ENCODE measurements at regions not wholly inside any gene's neighbourhood (a gene's known extent, or its start where the extent isn't known, plus 50 kb on each side); places are given as distances from the start of the nearest gene placed in this dataset.

GRCh38 chr12:118548887-118549509 lies 172.6 kb downstream of the SUDS3 start:
- no peak overlapping the region for H3K27ac Mint-ChIP-seq
- intact Hi-C loops (cut with micrococcal nuclease) = no loop called here

GRCh38 chr12:118549510-118549980 lies 173.2 kb downstream of the SUDS3 start:
- peaks cover 0 to 9% (median 1%) of the 10 kb centered on the region in 3 donors for H3K9me3 ChIP-seq (ENCODE audit: control extremely low read depth in 1 of 3, control insufficient read depth in 2 of 3, insufficient read depth in 1 of 3, low read length in 2 of 3)
- no peak overlapping the region for H2AFZ ChIP-seq (ENCODE audit: insufficient read depth, low read depth, low read length, poor library complexity, severe bottlenecking)
- H3K9me3 Mint-ChIP-seq (ENCODE audit: insufficient read depth) = peaks cover 3% of the 10 kb centered on the region
- 80% methylated on average over 7 of the region's 8 CpGs for WGBS (ENCODE audit: insufficient coverage)
- no peak overlapping the region for H3K9ac ChIP-seq (ENCODE audit: low read length)
- TF ChIP-seq EZH2 (IDR thresholded peaks at IDR 0.05; ENCODE audit: borderline replicate concordance, insufficient read depth, low read depth, low read length, poor library complexity, severe bottlenecking) = no peak
- TF ChIP-seq CTCF (IDR thresholded peaks at IDR 0.05) = no peak
- H3K4me2 ChIP-seq (replicated peaks; ENCODE audit: low read depth, low read length, poor library complexity, severe bottlenecking) = no peak overlapping the region
- ChIA-PET CTCF (no interaction called here), POLR2A (no interaction called here)
- DNase-seq (no peak), ATAC-seq (ENCODE audit: low read depth) (no peak)
- H3K79me2 ChIP-seq (ENCODE audit: control insufficient read depth, insufficient read depth, low read length) = no peaks in the 10 kb centered on the region
- H3K4me1 ChIP-seq (ENCODE audit: control insufficient read depth in 2 of 2, insufficient read depth in 2 of 2, low read length in 2 of 2) = no peaks in the 10 kb centered on the region
- no peaks in the 10 kb centered on the region for H3K27me3 ChIP-seq (replicated peaks in 1 of 4; ENCODE audit: control extremely low read depth in 1 of 4, control insufficient read depth in 3 of 4, insufficient read depth in 4 of 4, low read length in 3 of 4)
- H3K36me3 ChIP-seq (replicated peaks in 1 of 2; ENCODE audit: control extremely low read depth in 1 of 2, control insufficient read depth in 1 of 2, extremely low read depth in 1 of 2, insufficient read depth in 2 of 2, low read length in 1 of 2) = no peaks in the 10 kb centered on the region
- no peaks in the 10 kb centered on the region for H4K20me1 ChIP-seq (ENCODE audit: control insufficient read depth, insufficient read depth, low read length, poor library complexity, severe bottlenecking)
- intact Hi-C loops (cut with micrococcal nuclease) = no loop called here
- no peaks in the 10 kb centered on the region for H3K4me1 Mint-ChIP-seq
- H3K27ac Mint-ChIP-seq = no peak overlapping the region
- no peak overlapping the region for H3K4me3 Mint-ChIP-seq
- no peak overlapping the region for H3K27ac ChIP-seq (ENCODE audit: low read length in 2 of 2)
- no peak overlapping the region for H3K4me3 ChIP-seq (ENCODE audit: control extremely low read depth in 1 of 5, extremely low read depth in 1 of 5, insufficient read depth in 1 of 5, low read depth in 2 of 5, low read length in 4 of 5)
- peaks cover 5% of the 10 kb centered on the region for H3K27me3 Mint-ChIP-seq

More at GRCh38 chr12:118548887-118549509, 172.6 kb downstream of the SUDS3 start:
- DNase-seq (no peak), ATAC-seq (ENCODE audit: low read depth) (no peak)
- TF ChIP-seq CTCF (IDR thresholded peaks at IDR 0.05) (no peak), EZH2 (IDR thresholded peaks at IDR 0.05; ENCODE audit: borderline replicate concordance, insufficient read depth, low read depth, low read length, poor library complexity, severe bottlenecking) (no peak)
- H3K79me2 ChIP-seq (ENCODE audit: control insufficient read depth, insufficient read depth, low read length) = no peaks in the 10 kb centered on the region
- H3K9me3 ChIP-seq (ENCODE audit: control extremely low read depth in 1 of 3, control insufficient read depth in 2 of 3, insufficient read depth in 1 of 3, low read length in 2 of 3) = peaks cover 0 to 4% (median 1%) of the 10 kb centered on the region in 3 donors
- no peaks in the 10 kb centered on the region for H3K27me3 ChIP-seq (replicated peaks in 1 of 4; ENCODE audit: control extremely low read depth in 1 of 4, control insufficient read depth in 3 of 4, insufficient read depth in 4 of 4, low read length in 3 of 4)
- H4K20me1 ChIP-seq (ENCODE audit: control insufficient read depth, insufficient read depth, low read length, poor library complexity, severe bottlenecking) = no peaks in the 10 kb centered on the region
- no peaks in the 10 kb centered on the region for H3K36me3 ChIP-seq (replicated peaks in 1 of 2; ENCODE audit: control extremely low read depth in 1 of 2, control insufficient read depth in 1 of 2, extremely low read depth in 1 of 2, insufficient read depth in 2 of 2, low read length in 1 of 2)
- Mint-ChIP-seq H3K9me3 (ENCODE audit: insufficient read depth) (peaks cover 3% of the 10 kb centered on the region), H3K4me1 (no peaks in the 10 kb centered on the region), H3K4me3 (no peak overlapping the region), H3K27me3 (peaks cover 5% of the 10 kb centered on the region)
- H3K4me2 ChIP-seq (replicated peaks; ENCODE audit: low read depth, low read length, poor library complexity, severe bottlenecking) = no peak overlapping the region
- POLR2A ChIA-PET = no interaction called here
- CTCF ChIA-PET = no interaction called here
- H3K4me1 ChIP-seq (ENCODE audit: control insufficient read depth in 2 of 2, insufficient read depth in 2 of 2, low read length in 2 of 2) = no peaks in the 10 kb centered on the region
- no peak overlapping the region for H3K4me3 ChIP-seq (ENCODE audit: control extremely low read depth in 1 of 5, extremely low read depth in 1 of 5, insufficient read depth in 1 of 5, low read depth in 2 of 5, low read length in 4 of 5)
- no peak overlapping the region for H2AFZ ChIP-seq (ENCODE audit: insufficient read depth, low read depth, low read length, poor library complexity, severe bottlenecking)
- no peak overlapping the region for H3K9ac ChIP-seq (ENCODE audit: low read length)
- WGBS (ENCODE audit: insufficient coverage) = 33% methylated on average over 1 of the region's 4 CpGs
- H3K27ac ChIP-seq (ENCODE audit: low read length in 2 of 2) = no peak overlapping the region
